OCI-LY1 (cell line): ENCODE measurements at regions not wholly inside any gene's neighbourhood (a gene's known extent, or its start where the extent isn't known, plus 50 kb on each side); places are given as distances from the start of the nearest gene placed in this dataset.

Source experiments
- H2AFZ ChIP-seq: fragments of 200-600 bp; sonication (generic), shearing (Covaris generic); 2 replicates; pipeline ENCODE4 v1.6.0; 2014; ENCODE audit warnings: antibody characterized with exemption, mild to moderate bottlenecking, low read length
- H3F3A ChIP-seq: fragments of 200-600 bp; sonication (generic), shearing (Covaris generic); 2 replicates; pipeline ENCODE4 v1.6.0; 2014; ENCODE audit warnings: mild to moderate bottlenecking, antibody characterized with exemption, low read length, moderate library complexity; ENCODE audit not compliant: insufficient read depth
- H3K27ac ChIP-seq: fragments of 200-600 bp; sonication (generic); 2 replicates; pipeline ENCODE4 v1.5.1; 2014; ENCODE audit warnings: low read length, mixed run types, mild to moderate bottlenecking, low read depth; ENCODE audit not compliant: poor library complexity, severe bottlenecking
- H3K27me3 ChIP-seq: fragments of 200-600 bp; sonication (generic); 2 replicates; pipeline ENCODE4 v1.6.0; 2014; ENCODE audit warnings: antibody characterized with exemption, mild to moderate bottlenecking, low read length, moderate library complexity; ENCODE audit not compliant: insufficient read depth
- H3K36me3 ChIP-seq: fragments of 200-600 bp; sonication (generic); 2 replicates; pipeline ENCODE4 v1.6.1; 2014; ENCODE audit warnings: mild to moderate bottlenecking, antibody characterized with exemption, low read length, moderate library complexity, mixed read lengths; ENCODE audit not compliant: insufficient read depth
- H3K4me1 ChIP-seq: fragments of 200-600 bp; sonication (generic); 2 replicates; pipeline ENCODE4 v1.5.1; 2014; ENCODE audit warnings: mild to moderate bottlenecking, low read length, moderate library complexity; ENCODE audit not compliant: insufficient read depth, severe bottlenecking
- H3K4me2 ChIP-seq: fragments of 200-600 bp; sonication (generic), shearing (Covaris generic); 2 replicates; pipeline ENCODE4 v1.6.1; 2014; ENCODE audit warnings: low read length
- H3K4me3 ChIP-seq: fragments of 200-600 bp; sonication (generic); 2 replicates; pipeline ENCODE4 v1.5.1; 2014; ENCODE audit warnings: low read length, low read depth, mild to moderate bottlenecking, mixed read lengths; ENCODE audit not compliant: poor library complexity, severe bottlenecking
- H3K79me2 ChIP-seq: fragments of 200-600 bp; shearing (Covaris generic); 2 replicates; pipeline ENCODE4 v1.6.1; 2016; ENCODE audit warnings: mixed run types, low read length, mixed read lengths; ENCODE audit not compliant: insufficient read depth
- H3K9ac ChIP-seq: fragments of 200-600 bp; sonication (generic), shearing (Covaris generic); 2 replicates; pipeline ENCODE4 v1.6.1; 2014; ENCODE audit warnings: mild to moderate bottlenecking, low read length, mixed read lengths
- H3K9me2 ChIP-seq: fragments of 200-600 bp; sonication (generic), shearing (Covaris generic); 2 replicates; pipeline ENCODE4 v1.6.1; 2014; ENCODE audit warnings: low read depth, mild to moderate bottlenecking, low read length, mixed read lengths
- H3K9me3 ChIP-seq: fragments of 200-600 bp; shearing (Covaris generic); 2 replicates; pipeline ENCODE4 v1.6.1; 2014; ENCODE audit warnings: low read length, mixed read lengths
- H4K20me1 ChIP-seq: fragments of 200-600 bp; sonication (generic), shearing (Covaris generic); 2 replicates; pipeline ENCODE4 v1.6.0; 2016; ENCODE audit warnings: mild to moderate bottlenecking, low read length; ENCODE audit not compliant: insufficient read depth
- EZH2 ChIP-seq: fragments of 200-600 bp; sonication (generic), shearing (Covaris generic); IDR thresholded peaks from 2 replicates; pipeline ENCODE4 v1.8.0; 2017; ENCODE audit warnings: borderline replicate concordance, mixed run types, mild to moderate bottlenecking, antibody characterized with exemption, low read length, moderate library complexity, mixed read lengths
- TF ChIP-seq, protein P1 (sequence below): fragments of 200-600 bp; sonication (generic), shearing (Covaris generic); IDR thresholded peaks from 2 replicates; pipeline ENCODE4 v1.5.1; 2017; ENCODE audit warnings: mild to moderate bottlenecking, antibody characterized with exemption, low read length, moderate library complexity, mixed read lengths

DNA sequence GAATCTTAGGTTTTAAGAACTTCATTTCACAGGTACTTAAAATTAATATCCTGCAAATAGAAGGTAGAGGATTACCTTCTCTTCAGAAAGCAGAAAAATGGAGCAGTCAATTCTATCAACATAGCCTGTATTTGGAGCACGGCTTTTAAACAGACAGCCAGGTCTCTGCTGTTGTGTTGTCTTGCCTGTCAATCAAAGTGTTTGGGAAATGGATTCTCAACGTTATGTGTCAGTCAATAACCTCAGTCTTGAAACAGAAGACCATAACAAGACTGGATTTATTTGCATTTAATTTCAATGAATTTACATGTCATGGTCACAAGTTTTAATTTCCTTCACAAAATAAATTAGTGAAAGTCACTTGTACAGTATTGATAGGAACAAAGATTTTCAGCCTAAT is 51.9 kb upstream of the KRR1 start:
- TF ChIP-seq EZH2, result no peak
- TF ChIP-seq, protein P1, sequence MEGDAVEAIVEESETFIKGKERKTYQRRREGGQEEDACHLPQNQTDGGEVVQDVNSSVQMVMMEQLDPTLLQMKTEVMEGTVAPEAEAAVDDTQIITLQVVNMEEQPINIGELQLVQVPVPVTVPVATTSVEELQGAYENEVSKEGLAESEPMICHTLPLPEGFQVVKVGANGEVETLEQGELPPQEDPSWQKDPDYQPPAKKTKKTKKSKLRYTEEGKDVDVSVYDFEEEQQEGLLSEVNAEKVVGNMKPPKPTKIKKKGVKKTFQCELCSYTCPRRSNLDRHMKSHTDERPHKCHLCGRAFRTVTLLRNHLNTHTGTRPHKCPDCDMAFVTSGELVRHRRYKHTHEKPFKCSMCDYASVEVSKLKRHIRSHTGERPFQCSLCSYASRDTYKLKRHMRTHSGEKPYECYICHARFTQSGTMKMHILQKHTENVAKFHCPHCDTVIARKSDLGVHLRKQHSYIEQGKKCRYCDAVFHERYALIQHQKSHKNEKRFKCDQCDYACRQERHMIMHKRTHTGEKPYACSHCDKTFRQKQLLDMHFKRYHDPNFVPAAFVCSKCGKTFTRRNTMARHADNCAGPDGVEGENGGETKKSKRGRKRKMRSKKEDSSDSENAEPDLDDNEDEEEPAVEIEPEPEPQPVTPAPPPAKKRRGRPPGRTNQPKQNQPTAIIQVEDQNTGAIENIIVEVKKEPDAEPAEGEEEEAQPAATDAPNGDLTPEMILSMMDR, result no peak
- no peaks in the 10 kb centered on the region; the same call in 1 of the 2 replicates for H3K9me3 ChIP-seq
- H3K4me3 ChIP-seq, result no peak overlapping the region
- no peaks in the 10 kb centered on the region for H3K79me2 ChIP-seq
- no peak overlapping the region for H2AFZ ChIP-seq
- no peaks in the 10 kb centered on the region for H4K20me1 ChIP-seq
- no peaks in the 10 kb centered on the region for H3K36me3 ChIP-seq
- no peak overlapping the region for H3K9ac ChIP-seq
- H3K4me1 ChIP-seq, result no peaks in the 10 kb centered on the region
- no peak overlapping the region for H3K4me2 ChIP-seq
- no peak overlapping the region for H3K27ac ChIP-seq
- no peaks in the 10 kb centered on the region for H3F3A ChIP-seq
- H3K27me3 ChIP-seq, result no peaks in the 10 kb centered on the region
- no peaks in the 10 kb centered on the region for H3K9me2 ChIP-seq

GRCh38 chr12:75561921-75562320 is 50.5 kb upstream of the KRR1 start:
- TF ChIP-seq, protein P1, result no peak
- no peak for TF ChIP-seq EZH2
- Histone ChIP-seq H3K4me2 (no peak overlapping the region), H3K36me3 (no peaks in the 10 kb centered on the region), H3K4me3 (no peak overlapping the region), H3K79me2 (no peaks in the 10 kb centered on the region), H2AFZ (no peak overlapping the region), H4K20me1 (no peaks in the 10 kb centered on the region), H3K27ac (no peak overlapping the region), H3F3A (no peaks in the 10 kb centered on the region), H3K4me1 (no peaks in the 10 kb centered on the region), H3K9ac (no peak overlapping the region), H3K9me3 (no peaks in the 10 kb centered on the region; the same call in 1 of the 2 replicates), H3K9me2 (no peaks in the 10 kb centered on the region), H3K27me3 (no peaks in the 10 kb centered on the region)
